Vagina (tissue), 2 donors: ENCODE measurements at regions not wholly inside any gene's neighbourhood (a gene's known extent, or its start where the extent isn't known, plus 50 kb on each side); places are given as distances from the start of the nearest gene placed in this dataset.

ENCODE experiments used
- POLR2AphosphoS5 ChIP-seq, 2 donors: sonication (generic); formaldehyde crosslinking; IDR thresholded peaks; one replicate each; pipeline ENCODE4 v1.9.0; 2017; ENCODE audit warnings: antibody characterized with exemption in 2 of 2, mild to moderate bottlenecking in 2 of 2, low read depth in 1 of 2; ENCODE audit not compliant: insufficient read depth in 1 of 2
- TF ChIP-seq, protein P1 (sequence below), 3 experiments: fragments of 450-650 bp in 2 of 3; fragments of 200-600 bp in 1 of 3; sonication (generic) in 1 of 3; IDR thresholded peaks; one replicate each; pipeline ENCODE4 v1.5.1; 2017 to 2019; ENCODE audit warnings: antibody characterized with exemption in 3 of 3, mild to moderate bottlenecking in 2 of 3, moderate library complexity in 2 of 3

DNA sequence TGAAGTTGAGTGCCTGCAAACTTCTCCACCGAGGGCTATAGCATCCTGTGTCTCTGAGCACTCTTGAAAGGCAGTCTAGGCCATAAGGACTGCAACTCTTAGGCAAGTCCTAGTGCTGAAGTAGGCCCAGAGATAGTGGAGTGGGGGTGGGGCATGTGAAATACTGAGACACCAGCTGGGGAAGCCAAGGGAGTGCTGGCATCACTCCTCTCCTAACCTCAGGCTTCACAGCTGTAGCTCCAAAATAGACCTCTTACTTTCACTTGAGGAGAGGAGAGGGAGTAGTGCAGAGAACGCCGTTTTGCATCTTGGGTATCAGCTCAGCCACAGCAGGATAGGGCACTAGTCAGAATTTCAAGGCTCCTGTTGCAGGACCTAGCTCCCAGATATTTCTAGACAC lies 56.2 kb upstream of the CYSLTR1 start:
- TF ChIP-seq, protein P1, sequence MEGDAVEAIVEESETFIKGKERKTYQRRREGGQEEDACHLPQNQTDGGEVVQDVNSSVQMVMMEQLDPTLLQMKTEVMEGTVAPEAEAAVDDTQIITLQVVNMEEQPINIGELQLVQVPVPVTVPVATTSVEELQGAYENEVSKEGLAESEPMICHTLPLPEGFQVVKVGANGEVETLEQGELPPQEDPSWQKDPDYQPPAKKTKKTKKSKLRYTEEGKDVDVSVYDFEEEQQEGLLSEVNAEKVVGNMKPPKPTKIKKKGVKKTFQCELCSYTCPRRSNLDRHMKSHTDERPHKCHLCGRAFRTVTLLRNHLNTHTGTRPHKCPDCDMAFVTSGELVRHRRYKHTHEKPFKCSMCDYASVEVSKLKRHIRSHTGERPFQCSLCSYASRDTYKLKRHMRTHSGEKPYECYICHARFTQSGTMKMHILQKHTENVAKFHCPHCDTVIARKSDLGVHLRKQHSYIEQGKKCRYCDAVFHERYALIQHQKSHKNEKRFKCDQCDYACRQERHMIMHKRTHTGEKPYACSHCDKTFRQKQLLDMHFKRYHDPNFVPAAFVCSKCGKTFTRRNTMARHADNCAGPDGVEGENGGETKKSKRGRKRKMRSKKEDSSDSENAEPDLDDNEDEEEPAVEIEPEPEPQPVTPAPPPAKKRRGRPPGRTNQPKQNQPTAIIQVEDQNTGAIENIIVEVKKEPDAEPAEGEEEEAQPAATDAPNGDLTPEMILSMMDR (IDR thresholded peaks at IDR 0.05) = no peak
- no peak for TF ChIP-seq POLR2AphosphoS5 (IDR thresholded peaks at IDR 0.05; ENCODE audit: insufficient read depth in 1 of 2, low read depth in 1 of 2)
